HL-60 (cell line): ENCODE measurements at regions not wholly inside any gene's neighbourhood (a gene's known extent, or its start where the extent isn't known, plus 50 kb on each side); places are given as distances from the start of the nearest gene placed in this dataset.

Experiments
- DNase-seq, 2 experiments: peaks; one replicate each; pipeline ENCODE4 v3.0.0-alpha.2; 2010 to 2020; ENCODE audit warnings: low read depth in 1 of 2, low spot score in 1 of 2
- H3K27ac ChIP-seq: fragments of 250-450 bp; sonication (Bioruptor Pico); replicated peaks from 2 replicates; pipeline ENCODE4 v1.5.1; 2020; ENCODE audit warnings: mild to moderate bottlenecking, moderate library complexity
- H3K27me3 ChIP-seq: fragments of 250-450 bp; sonication (Bioruptor Pico); 2 replicates; pipeline ENCODE4 v1.5.1; 2021; ENCODE audit warnings: mild to moderate bottlenecking, moderate library complexity; ENCODE audit not compliant: insufficient read depth, poor library complexity, severe bottlenecking
- H3K4me3 ChIP-seq: replicated peaks from 2 replicates; pipeline ENCODE4 v1.5.1; 2011; ENCODE audit warnings: mild to moderate bottlenecking, control low read depth, low read length; ENCODE audit not compliant: insufficient read depth
- GABPA ChIP-seq: IDR thresholded peaks from 2 replicates; pipeline ENCODE4 v1.6.1; 2012; ENCODE audit warnings: low read depth
- POLR2AphosphoS5 ChIP-seq: IDR thresholded peaks from 2 replicates; pipeline ENCODE4 v1.6.1; 2012; ENCODE audit warnings: low read depth
- SPI1 ChIP-seq: IDR thresholded peaks from 2 replicates; pipeline ENCODE4 v1.6.1; 2012; ENCODE audit warnings: low read depth, mild to moderate bottlenecking, borderline replicate concordance
- TF ChIP-seq, protein P1 (sequence below): IDR thresholded peaks from 2 replicates; pipeline ENCODE4 v1.6.1; 2012; ENCODE audit warnings: low read depth; ENCODE audit not compliant: insufficient replicate concordance
- TF ChIP-seq, protein P2 (sequence below): IDR thresholded peaks from one replicate; pipeline ENCODE4 v1.5.1; 2011; ENCODE audit warnings: low read length, control low read depth, inconsistent platforms; ENCODE audit not compliant: insufficient read depth

DNA sequence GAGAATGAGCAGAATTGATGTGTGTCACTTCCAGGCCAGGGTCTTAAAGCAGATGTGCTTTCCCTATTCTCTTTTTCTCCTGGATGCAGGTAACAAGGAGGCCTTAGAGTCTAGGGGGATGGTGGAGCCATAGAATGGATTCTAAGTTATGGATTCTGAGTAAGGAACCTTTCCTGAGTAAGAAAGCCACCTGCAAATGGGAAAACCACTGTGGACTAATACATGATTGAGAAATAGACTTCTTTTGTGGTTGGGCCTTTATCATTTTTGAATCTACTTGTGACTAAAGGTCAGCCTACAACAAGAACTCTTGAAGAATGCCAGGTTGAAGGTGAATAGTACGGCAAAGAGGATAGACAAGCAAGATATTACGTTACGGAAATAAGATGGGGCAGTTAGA is 116.1 kb downstream of the CDC7 start:
- Histone ChIP-seq H3K27me3 (no peaks in the 10 kb centered on the region), H3K27ac (no peak overlapping the region), H3K4me3 (no peak overlapping the region)
- DNase-seq, result no peak
- no peak for TF ChIP-seq POLR2AphosphoS5

DNA sequence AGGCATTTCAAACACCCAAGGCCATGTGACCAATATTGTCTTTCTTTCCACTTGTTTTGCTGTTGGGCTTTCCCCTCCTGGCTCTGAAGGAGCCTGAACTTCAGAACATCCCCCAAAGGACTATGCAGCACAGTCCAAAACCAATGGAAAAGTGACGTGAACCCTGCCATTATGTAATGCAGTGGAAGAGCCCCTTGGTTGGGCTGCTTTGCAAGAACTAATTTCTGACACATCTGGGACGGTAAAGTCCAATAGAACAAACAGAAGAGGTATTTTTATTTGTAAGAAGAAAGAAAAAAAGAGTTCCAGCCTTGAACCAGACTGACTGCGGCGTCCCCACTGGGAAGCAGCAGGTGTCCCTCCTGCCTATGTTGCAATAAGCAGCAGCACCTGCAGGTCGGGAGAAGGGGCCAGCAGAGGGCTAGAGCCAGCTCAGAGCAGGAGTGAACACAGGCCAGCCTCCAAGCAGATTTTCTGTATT is 116.7 kb downstream of the CDC7 start:
- no peak for DNase-seq

DNA sequence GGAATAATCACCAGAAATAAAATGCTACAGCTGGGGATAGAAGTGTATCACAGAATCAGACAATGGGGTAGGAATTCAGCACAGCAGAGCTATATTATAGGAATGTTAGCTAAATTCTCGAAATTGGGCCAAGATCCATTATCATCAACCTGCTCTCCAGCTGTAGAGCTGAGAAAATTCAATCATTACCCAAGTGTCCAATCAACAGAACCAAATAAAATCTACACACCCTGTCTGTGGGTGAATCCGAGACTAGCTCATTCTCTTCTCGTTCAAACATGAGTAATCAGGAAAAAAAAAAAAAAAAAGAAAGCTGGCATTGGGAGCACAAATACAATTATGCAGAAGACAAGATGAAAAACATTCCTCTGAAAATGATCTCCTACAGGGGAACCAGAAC is 119.2 kb downstream of the CDC7 start:
- Histone ChIP-seq H3K4me3 (no peak overlapping the region), H3K27me3 (no peaks in the 10 kb centered on the region), H3K27ac (no peak overlapping the region)
- no peak for DNase-seq
- no peak for TF ChIP-seq SPI1

More for the DNA sequence above, 116.7 kb downstream of the CDC7 start:
- Histone ChIP-seq H3K4me3 (no peak overlapping the region), H3K27ac (no peak overlapping the region), H3K27me3 (no peaks in the 10 kb centered on the region)
- TF ChIP-seq POLR2AphosphoS5 (no peak), GABPA (no peak), SPI1 (no peak)
- TF ChIP-seq, protein P1, sequence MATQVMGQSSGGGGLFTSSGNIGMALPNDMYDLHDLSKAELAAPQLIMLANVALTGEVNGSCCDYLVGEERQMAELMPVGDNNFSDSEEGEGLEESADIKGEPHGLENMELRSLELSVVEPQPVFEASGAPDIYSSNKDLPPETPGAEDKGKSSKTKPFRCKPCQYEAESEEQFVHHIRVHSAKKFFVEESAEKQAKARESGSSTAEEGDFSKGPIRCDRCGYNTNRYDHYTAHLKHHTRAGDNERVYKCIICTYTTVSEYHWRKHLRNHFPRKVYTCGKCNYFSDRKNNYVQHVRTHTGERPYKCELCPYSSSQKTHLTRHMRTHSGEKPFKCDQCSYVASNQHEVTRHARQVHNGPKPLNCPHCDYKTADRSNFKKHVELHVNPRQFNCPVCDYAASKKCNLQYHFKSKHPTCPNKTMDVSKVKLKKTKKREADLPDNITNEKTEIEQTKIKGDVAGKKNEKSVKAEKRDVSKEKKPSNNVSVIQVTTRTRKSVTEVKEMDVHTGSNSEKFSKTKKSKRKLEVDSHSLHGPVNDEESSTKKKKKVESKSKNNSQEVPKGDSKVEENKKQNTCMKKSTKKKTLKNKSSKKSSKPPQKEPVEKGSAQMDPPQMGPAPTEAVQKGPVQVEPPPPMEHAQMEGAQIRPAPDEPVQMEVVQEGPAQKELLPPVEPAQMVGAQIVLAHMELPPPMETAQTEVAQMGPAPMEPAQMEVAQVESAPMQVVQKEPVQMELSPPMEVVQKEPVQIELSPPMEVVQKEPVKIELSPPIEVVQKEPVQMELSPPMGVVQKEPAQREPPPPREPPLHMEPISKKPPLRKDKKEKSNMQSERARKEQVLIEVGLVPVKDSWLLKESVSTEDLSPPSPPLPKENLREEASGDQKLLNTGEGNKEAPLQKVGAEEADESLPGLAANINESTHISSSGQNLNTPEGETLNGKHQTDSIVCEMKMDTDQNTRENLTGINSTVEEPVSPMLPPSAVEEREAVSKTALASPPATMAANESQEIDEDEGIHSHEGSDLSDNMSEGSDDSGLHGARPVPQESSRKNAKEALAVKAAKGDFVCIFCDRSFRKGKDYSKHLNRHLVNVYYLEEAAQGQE, result no peak
- TF ChIP-seq, protein P2, sequence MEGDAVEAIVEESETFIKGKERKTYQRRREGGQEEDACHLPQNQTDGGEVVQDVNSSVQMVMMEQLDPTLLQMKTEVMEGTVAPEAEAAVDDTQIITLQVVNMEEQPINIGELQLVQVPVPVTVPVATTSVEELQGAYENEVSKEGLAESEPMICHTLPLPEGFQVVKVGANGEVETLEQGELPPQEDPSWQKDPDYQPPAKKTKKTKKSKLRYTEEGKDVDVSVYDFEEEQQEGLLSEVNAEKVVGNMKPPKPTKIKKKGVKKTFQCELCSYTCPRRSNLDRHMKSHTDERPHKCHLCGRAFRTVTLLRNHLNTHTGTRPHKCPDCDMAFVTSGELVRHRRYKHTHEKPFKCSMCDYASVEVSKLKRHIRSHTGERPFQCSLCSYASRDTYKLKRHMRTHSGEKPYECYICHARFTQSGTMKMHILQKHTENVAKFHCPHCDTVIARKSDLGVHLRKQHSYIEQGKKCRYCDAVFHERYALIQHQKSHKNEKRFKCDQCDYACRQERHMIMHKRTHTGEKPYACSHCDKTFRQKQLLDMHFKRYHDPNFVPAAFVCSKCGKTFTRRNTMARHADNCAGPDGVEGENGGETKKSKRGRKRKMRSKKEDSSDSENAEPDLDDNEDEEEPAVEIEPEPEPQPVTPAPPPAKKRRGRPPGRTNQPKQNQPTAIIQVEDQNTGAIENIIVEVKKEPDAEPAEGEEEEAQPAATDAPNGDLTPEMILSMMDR, result no peak

DNA sequence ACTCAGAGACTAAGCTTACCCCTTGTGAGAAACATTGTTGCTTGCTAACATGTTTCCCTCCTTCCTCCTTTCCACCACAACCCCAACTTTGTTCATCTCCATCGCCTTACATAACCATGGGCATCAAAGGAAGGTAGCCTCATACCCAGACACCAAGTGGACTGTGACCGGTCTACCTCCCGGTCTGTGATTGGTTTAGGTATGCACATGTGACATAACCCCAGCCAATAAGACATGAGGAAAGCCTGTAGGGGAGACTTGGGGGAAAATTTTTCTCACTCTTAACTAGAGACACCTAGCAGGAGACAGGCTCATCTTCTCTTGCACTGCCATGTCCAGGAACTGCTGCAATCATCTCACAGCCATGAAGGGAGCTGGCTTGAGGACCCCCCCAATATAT is 120.7 kb downstream of the CDC7 start:
- Histone ChIP-seq H3K4me3 (no peak overlapping the region), H3K27ac (no peak overlapping the region), H3K27me3 (no peaks in the 10 kb centered on the region)
- no peak for DNase-seq
- TF ChIP-seq SPI1, result no peak
- TF ChIP-seq GABPA, result no peak
- TF ChIP-seq, protein P1, result no peak
- TF ChIP-seq, protein P2, result no peak
- no peak for TF ChIP-seq POLR2AphosphoS5

DNA sequence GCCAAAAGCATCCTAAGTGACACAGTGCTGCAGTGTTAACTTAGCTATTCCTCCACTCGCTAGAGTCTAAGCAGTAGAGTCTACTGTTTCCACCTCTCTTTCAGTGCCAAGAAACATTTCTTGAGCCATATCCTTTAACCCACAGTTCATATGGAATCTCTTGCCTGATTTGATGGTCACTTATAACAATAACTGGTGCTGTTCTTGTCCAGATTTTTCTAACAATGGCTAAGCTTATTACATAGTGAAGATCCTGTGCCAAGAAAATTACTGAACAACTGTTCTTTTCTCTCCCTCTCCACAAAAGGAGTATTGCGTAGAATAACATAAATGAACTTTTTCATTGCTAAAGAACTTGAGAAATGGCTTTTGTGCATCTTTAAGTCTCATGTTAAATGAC is 121.3 kb downstream of the CDC7 start:
- H3K27ac ChIP-seq, result no peak overlapping the region
- TF ChIP-seq, protein P1, result no peak
- TF ChIP-seq GABPA (no peak), SPI1 (no peak), POLR2AphosphoS5 (no peak)
- TF ChIP-seq, protein P2, result no peak
- no peaks in the 10 kb centered on the region for H3K27me3 ChIP-seq
- no peak for DNase-seq
- no peak overlapping the region for H3K4me3 ChIP-seq
